ENCODE measurements at regions not wholly inside any gene's neighbourhood (a gene's known extent, or its start where the extent isn't known, plus 50 kb on each side); places are given as distances from the start of the nearest gene placed in this dataset.
"Not testable (repeated sequence)": the region's sequence is repeated elsewhere in the genome, so short reads cannot be mapped to it uniquely, and the experiment has no call there.

- DNase-seq (ENCODE audit: low read depth in 2 of 2) = no peak
These were observed 582.2 kb upstream of the ARID1B start for GRCh38 chr6:156194981-156195380.

- no peak for DNase-seq (ENCODE audit: low read depth in 2 of 2)
These were observed 583.8 kb upstream of the ARID1B start for GRCh38 chr6:156193381-156193780.

- no peak for DNase-seq (ENCODE audit: low read depth in 2 of 2)
These were observed 585.3 kb upstream of the ARID1B start for GRCh38 chr6:156191895-156192294.

GRCh38 chr6:156191390-156191789 is 585.8 kb upstream of the ARID1B start:
- DNase-seq (ENCODE audit: low read depth in 2 of 2) = not testable (repeated sequence)

- no peak for DNase-seq (ENCODE audit: low read depth in 2 of 2)
These were observed 586.9 kb upstream of the ARID1B start for GRCh38 chr6:156190270-156190669.

GRCh38 chr6:156189714-156190113 is 587.5 kb upstream of the ARID1B start:
- DNase-seq (ENCODE audit: low read depth in 2 of 2) = no peak

- no peak for DNase-seq (ENCODE audit: low read depth in 2 of 2)
These were observed 588.0 kb upstream of the ARID1B start for GRCh38 chr6:156189195-156189594.

- DNase-seq (ENCODE audit: low read depth in 2 of 2) = no peak
These were observed 592.1 kb upstream of the ARID1B start for GRCh38 chr6:156185113-156185512.

- DNase-seq (ENCODE audit: low read depth in 2 of 2) = no peak
These were observed 593.5 kb upstream of the ARID1B start for GRCh38 chr6:156183678-156184077.

- no peak for DNase-seq (ENCODE audit: low read depth in 2 of 2)
These were observed 594.8 kb upstream of the ARID1B start for GRCh38 chr6:156182356-156182755.

GRCh38 chr6:156181506-156181905 is 595.7 kb upstream of the ARID1B start:
- DNase-seq (ENCODE audit: low read depth in 2 of 2) = no peak

- DNase-seq (ENCODE audit: low read depth in 2 of 2) = no peak
These were observed 601.2 kb upstream of the ARID1B start for GRCh38 chr6:156175971-156176421.

- DNase-seq (ENCODE audit: low read depth in 2 of 2) = no peak
These were observed 601.7 kb upstream of the ARID1B start for GRCh38 chr6:156175433-156175832.

- DNase-seq (ENCODE audit: low read depth in 2 of 2) = no peak
These were observed 602.9 kb upstream of the ARID1B start for GRCh38 chr6:156174031-156174890.

GRCh38 chr6:156169371-156169770 is 607.8 kb upstream of the ARID1B start:
- DNase-seq (ENCODE audit: low read depth in 2 of 2) = no peak

GRCh38 chr6:156167625-156168071 is 609.5 kb upstream of the ARID1B start:
- DNase-seq (ENCODE audit: low read depth in 2 of 2) = no peak

- DNase-seq (ENCODE audit: low read depth in 2 of 2) = no peak
These were observed 610.1 kb upstream of the ARID1B start for GRCh38 chr6:156167016-156167624.

- DNase-seq (ENCODE audit: low read depth in 2 of 2) = no peak
These were observed 611.1 kb upstream of the ARID1B start for GRCh38 chr6:156166093-156166492.

GRCh38 chr6:156164701-156165452 is 612.3 kb upstream of the ARID1B start:
- no peak for DNase-seq (ENCODE audit: low read depth in 2 of 2)

- DNase-seq (ENCODE audit: low read depth in 2 of 2) = no peak
These were observed 613.9 kb upstream of the ARID1B start for GRCh38 chr6:156163311-156163710.

- no peak for DNase-seq (ENCODE audit: low read depth in 2 of 2)
These were observed 615.7 kb upstream of the ARID1B start for GRCh38 chr6:156161471-156161870.

- no peak for DNase-seq (ENCODE audit: low read depth in 2 of 2)
These were observed 616.4 kb upstream of the ARID1B start for GRCh38 chr6:156160795-156161165.
